ENCODE measurements at regions not wholly inside any gene's neighbourhood (a gene's known extent, or its start where the extent isn't known, plus 50 kb on each side); places are given as distances from the start of the nearest gene placed in this dataset.
A peak's percentile ranks its signal among the peaks of the same experiment; 100 is the strongest.

GRCh38 chr9:14405176-14405706 is 91.3 kb upstream of the NFIB start:
- Histone ChIP-seq H3K36me3 (no peaks in the 10 kb centered on the region), H3K4me3 (no peak overlapping the region), H3K27me3 (no peaks in the 10 kb centered on the region), H3K9me3 (no peaks in the 10 kb centered on the region), H3K27ac (no peak overlapping the region), H3K4me1 (peaks cover 0 to 7% (median 4%) of the 10 kb centered on the region in 4 donors)
- 82 to 86% methylated on average over 3 of the region's 3 CpGs for WGBS, 2 donors
- TF ChIP-seq EP300 (IDR thresholded peaks at IDR 0.05) (no peak), CTCF (IDR thresholded peaks at IDR 0.05) (no peak), POLR2AphosphoS5 (IDR thresholded peaks at IDR 0.05) (no peak), POLR2A (IDR thresholded peaks at IDR 0.05) (no peak)
- DNase-seq: no peak
- ATAC-seq (ENCODE audit: low FRiP score in 2 of 2): no peak

GRCh38 chr9:14403081-14403480 is 89.1 kb upstream of the NFIB start:
- H3K4me3 ChIP-seq: no peak overlapping the region
- TF ChIP-seq EP300 (IDR thresholded peaks at IDR 0.05) (no peak), POLR2AphosphoS5 (IDR thresholded peaks at IDR 0.05) (no peak), CTCF (IDR thresholded peaks at IDR 0.05) (no peak), POLR2A (IDR thresholded peaks at IDR 0.05) (no peak)
- WGBS, 2 donors: 77 to 79% methylated on average over 4 of the region's 4 CpGs
- H3K9me3 ChIP-seq: no peaks in the 10 kb centered on the region
- no peak for DNase-seq
- ATAC-seq (ENCODE audit: low FRiP score in 2 of 2): no peak
- H3K27ac ChIP-seq: no peak overlapping the region
- H3K27me3 ChIP-seq: no peaks in the 10 kb centered on the region
- H3K36me3 ChIP-seq: no peaks in the 10 kb centered on the region
- peaks cover 0 to 8% (median 5%) of the 10 kb centered on the region in 4 donors for H3K4me1 ChIP-seq

GRCh38 chr9:14402583-14402982 is 88.6 kb upstream of the NFIB start:
- no peaks in the 10 kb centered on the region for H3K27me3 ChIP-seq
- peaks cover 0 to 8% (median 5%) of the 10 kb centered on the region in 4 donors for H3K4me1 ChIP-seq
- DNase-seq (no peak), ATAC-seq (ENCODE audit: low FRiP score in 2 of 2) (no peak)
- H3K4me3 ChIP-seq: no peak overlapping the region
- no peaks in the 10 kb centered on the region for H3K36me3 ChIP-seq
- WGBS, 2 donors: 77 to 80% methylated on average over 3 of the region's 3 CpGs
- H3K9me3 ChIP-seq: no peaks in the 10 kb centered on the region
- H3K27ac ChIP-seq: no peak overlapping the region
- TF ChIP-seq POLR2A (IDR thresholded peaks at IDR 0.05) (no peak), CTCF (IDR thresholded peaks at IDR 0.05) (no peak), POLR2AphosphoS5 (IDR thresholded peaks at IDR 0.05) (no peak)

- Histone ChIP-seq H3K27ac (no peak overlapping the region), H3K4me1 (peaks cover 0 to 8% (median 5%) of the 10 kb centered on the region in 4 donors), H3K9me3 (no peaks in the 10 kb centered on the region), H3K36me3 (no peaks in the 10 kb centered on the region), H3K27me3 (no peaks in the 10 kb centered on the region), H3K4me3 (no peak overlapping the region)
- TF ChIP-seq POLR2AphosphoS5 (IDR thresholded peaks at IDR 0.05): no peak
- ATAC-seq (ENCODE audit: low FRiP score in 2 of 2) (no peak), DNase-seq (no peak)
- 87 to 91% methylated on average over 2 of the region's 2 CpGs for WGBS, 2 donors
Observed at GRCh38 chr9:14401911-14402310, 88.0 kb upstream of the NFIB start.

GRCh38 chr9:14400658-14400995 is 86.7 kb upstream of the NFIB start:
- H3K9me3 ChIP-seq: no peaks in the 10 kb centered on the region
- ATAC-seq (ENCODE audit: low FRiP score in 2 of 2) (peak in 1 of 2 donors; percentile 93), DNase-seq (no peak)
- 47 to 72% methylated on average over 6 of the region's 6 CpGs for WGBS, 2 donors
- TF ChIP-seq CTCF (IDR thresholded peaks at IDR 0.05) (peak; percentile 24 to 56 (median 35)), EP300 (IDR thresholded peaks at IDR 0.05) (no peak), POLR2AphosphoS5 (IDR thresholded peaks at IDR 0.05) (peak in 1 of 2 donors; percentile 52), POLR2A (IDR thresholded peaks at IDR 0.05) (no peak)
- H3K27me3 ChIP-seq: no peaks in the 10 kb centered on the region
- H3K36me3 ChIP-seq: no peaks in the 10 kb centered on the region
- H3K4me3 ChIP-seq: peak overlapping the region in 1 of 4 donors; percentile 0
- H3K4me1 ChIP-seq: peaks cover 0 to 8% (median 5%) of the 10 kb centered on the region in 4 donors
- peak overlapping the region in 2 of 4 donors; percentile 18 to 61 for H3K27ac ChIP-seq
